Nephron (organoid): ENCODE measurements at regions not wholly inside any gene's neighbourhood (a gene's known extent, or its start where the extent isn't known, plus 50 kb on each side); places are given as distances from the start of the nearest gene placed in this dataset.

Experiments
- H3K27ac Mint-ChIP-seq, 3 experiments: 2 replicates each; pipeline ENCODE4 v1.8.0; 2020; ENCODE audit warnings: mixed read lengths in 3 of 3, mild to moderate bottlenecking in 2 of 3, moderate library complexity in 1 of 3
- H3K27me3 Mint-ChIP-seq: 2 replicates; pipeline ENCODE4 v1.8.0; 2021; ENCODE audit warnings: low read depth, mild to moderate bottlenecking, moderate library complexity, mixed read lengths
- H3K36me3 Mint-ChIP-seq: 2 replicates; pipeline ENCODE4 v1.8.0; 2020; ENCODE audit warnings: low read depth, mixed read lengths
- H3K4me1 Mint-ChIP-seq: 2 replicates; pipeline ENCODE4 v1.8.0; 2020; ENCODE audit warnings: mixed read lengths
- H3K4me3 Mint-ChIP-seq, 3 experiments: 2 replicates each; pipeline ENCODE4 v1.8.0; 2020; ENCODE audit warnings: mild to moderate bottlenecking in 3 of 3, mixed read lengths in 3 of 3, moderate library complexity in 2 of 3
- H3K9me3 Mint-ChIP-seq: 2 replicates; pipeline ENCODE4 v1.8.0; 2020; ENCODE audit warnings: mixed read lengths
- TF ChIP-seq, protein P1 (sequence below), 3 experiments: fragments of 200-600 bp; sonication (generic); IDR thresholded peaks; one replicate each; pipeline ENCODE4 v1.5.0; 2021; ENCODE audit warnings: antibody characterized with exemption in 3 of 3; ENCODE audit not compliant: unreplicated experiment in 3 of 3

DNA sequence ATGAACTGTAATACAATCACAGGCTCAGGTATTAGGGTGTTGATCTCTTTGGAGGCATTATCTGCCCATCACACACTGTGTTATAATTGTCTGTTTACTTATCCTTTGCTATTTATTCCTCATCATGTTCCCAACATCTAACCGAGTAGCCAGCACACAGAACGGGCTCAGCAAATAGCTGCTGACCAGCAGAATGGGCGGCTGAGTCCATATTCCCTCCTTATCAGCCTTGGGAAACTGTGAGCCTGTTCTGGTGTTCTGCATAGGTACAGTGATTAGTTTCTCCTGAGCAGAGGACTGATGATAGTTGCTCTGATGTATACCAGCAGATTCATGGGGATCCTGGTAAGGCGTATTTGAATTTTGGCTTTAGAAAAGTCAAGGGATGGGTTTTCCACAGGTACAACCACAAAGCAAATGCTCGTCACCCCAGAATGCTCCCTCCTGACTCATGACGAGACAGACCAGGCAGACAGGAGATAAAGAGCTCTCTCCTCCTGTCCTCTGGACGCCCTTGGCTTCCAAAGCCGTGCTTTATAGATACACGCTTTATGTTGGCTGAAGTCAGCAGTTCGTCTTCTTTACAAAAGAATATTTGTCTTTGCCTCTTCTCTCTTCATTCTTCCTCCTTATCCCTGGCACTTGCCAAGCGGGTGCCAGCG, 166.7 kb downstream of the TTLL2 start:
- H3K27me3 Mint-ChIP-seq = peaks cover 15% of the 10 kb centered on the region
- peaks cover 57% of the 10 kb centered on the region for H3K4me1 Mint-ChIP-seq
- H3K4me3 Mint-ChIP-seq = no peak overlapping the region

DNA sequence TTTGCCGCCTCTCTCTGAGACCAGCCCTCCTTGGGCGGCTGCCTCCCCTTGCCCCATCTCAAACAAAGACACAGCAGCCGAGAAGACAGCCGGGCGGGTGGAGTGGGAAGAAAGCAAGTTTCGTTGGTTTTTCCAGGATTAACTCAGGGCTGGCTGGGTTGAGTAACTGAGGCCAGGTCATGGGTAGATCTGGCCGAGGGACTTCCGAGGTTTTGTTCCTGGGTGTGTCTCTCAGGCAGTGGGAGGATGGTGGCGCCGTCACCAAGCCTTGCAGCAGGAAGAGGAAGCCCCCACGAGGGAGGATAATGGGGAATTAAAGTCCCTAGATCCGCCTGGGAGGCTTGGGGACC, 167.2 kb downstream of the TTLL2 start:
- Mint-ChIP-seq H3K4me1 (peaks cover 59% of the 10 kb centered on the region), H3K27ac (peak overlapping the region in 2 of 3 experiments; percentile 91 to 92), H3K9me3 (no peaks in the 10 kb centered on the region), H3K4me3 (no peak overlapping the region), H3K27me3 (peaks cover 15% of the 10 kb centered on the region), H3K36me3 (peaks cover 3% of the 10 kb centered on the region)
- TF ChIP-seq, protein P1, sequence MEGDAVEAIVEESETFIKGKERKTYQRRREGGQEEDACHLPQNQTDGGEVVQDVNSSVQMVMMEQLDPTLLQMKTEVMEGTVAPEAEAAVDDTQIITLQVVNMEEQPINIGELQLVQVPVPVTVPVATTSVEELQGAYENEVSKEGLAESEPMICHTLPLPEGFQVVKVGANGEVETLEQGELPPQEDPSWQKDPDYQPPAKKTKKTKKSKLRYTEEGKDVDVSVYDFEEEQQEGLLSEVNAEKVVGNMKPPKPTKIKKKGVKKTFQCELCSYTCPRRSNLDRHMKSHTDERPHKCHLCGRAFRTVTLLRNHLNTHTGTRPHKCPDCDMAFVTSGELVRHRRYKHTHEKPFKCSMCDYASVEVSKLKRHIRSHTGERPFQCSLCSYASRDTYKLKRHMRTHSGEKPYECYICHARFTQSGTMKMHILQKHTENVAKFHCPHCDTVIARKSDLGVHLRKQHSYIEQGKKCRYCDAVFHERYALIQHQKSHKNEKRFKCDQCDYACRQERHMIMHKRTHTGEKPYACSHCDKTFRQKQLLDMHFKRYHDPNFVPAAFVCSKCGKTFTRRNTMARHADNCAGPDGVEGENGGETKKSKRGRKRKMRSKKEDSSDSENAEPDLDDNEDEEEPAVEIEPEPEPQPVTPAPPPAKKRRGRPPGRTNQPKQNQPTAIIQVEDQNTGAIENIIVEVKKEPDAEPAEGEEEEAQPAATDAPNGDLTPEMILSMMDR (IDR thresholded peaks at IDR 0.05; ENCODE audit: unreplicated experiment in 3 of 3) = no peak

More for the DNA sequence above, 166.7 kb downstream of the TTLL2 start:
- peak overlapping the region in 2 of 3 experiments; percentile 91 to 92 for H3K27ac Mint-ChIP-seq
- no peaks in the 10 kb centered on the region for H3K9me3 Mint-ChIP-seq
- TF ChIP-seq, protein P1 (IDR thresholded peaks at IDR 0.05; ENCODE audit: unreplicated experiment in 3 of 3) = no peak
- H3K36me3 Mint-ChIP-seq = peaks cover 3% of the 10 kb centered on the region

DNA sequence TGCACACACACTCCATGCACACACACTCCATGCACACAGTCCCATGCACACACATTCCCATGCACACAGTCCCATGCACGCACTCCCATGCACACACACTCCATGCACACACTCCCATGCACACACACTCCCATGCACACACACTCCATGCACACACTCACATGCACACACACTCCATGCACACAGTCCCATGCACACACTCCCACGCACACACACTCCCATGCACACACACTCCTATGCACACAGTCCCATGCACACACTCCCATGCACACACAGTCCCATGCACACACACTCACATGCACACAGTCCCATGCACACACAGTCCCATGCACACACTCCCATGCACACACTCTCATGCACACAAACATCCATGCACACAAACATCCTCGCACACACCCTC, 168.4 kb downstream of the TTLL2 start:
- Mint-ChIP-seq H3K4me1 (peaks cover 53% of the 10 kb centered on the region), H3K27me3 (peaks cover 12% of the 10 kb centered on the region)

DNA sequence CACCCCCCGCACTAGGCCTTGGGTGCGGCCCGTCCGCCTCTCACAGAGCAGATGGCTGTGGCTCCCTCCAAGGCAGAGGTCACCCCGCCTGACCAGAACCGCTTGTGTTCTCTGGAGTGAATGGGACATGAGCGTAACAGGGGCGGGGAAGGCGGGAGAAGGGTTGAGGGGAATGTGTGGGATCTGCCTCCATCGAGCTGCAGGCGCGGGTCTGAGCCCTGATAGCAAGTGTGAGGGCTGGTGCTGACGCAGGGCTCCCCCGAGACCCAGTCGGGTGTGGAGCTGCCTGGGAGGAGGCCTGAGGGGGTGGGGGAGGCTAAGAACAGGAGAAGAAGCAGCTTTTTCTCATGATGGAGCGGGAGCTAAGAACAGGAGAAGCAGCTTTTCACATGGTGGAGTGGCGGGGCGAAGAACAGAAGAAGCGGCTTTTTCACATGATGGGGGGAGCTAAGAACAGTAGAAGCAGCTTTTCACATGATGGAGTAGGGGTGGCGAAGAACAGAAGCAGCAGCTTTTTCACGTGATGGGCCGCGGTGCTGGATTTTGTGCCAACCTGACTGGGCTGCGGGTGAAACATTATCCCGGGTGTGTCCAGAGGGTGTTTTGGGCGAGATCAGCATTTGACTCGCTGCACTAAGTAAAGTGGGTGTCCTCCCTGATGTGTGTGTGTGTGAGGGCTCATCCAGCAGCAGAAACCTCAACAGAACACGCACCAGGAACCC, 169.3 kb downstream of the TTLL2 start:
- peaks cover 3% of the 10 kb centered on the region for H3K36me3 Mint-ChIP-seq
- peak overlapping the region; percentile 3 to 31 (median 20) for H3K4me3 Mint-ChIP-seq
- peaks cover 51% of the 10 kb centered on the region for H3K4me1 Mint-ChIP-seq
- no peaks in the 10 kb centered on the region for H3K9me3 Mint-ChIP-seq
- peak overlapping the region; percentile 81 to 96 (median 83) for H3K27ac Mint-ChIP-seq
- peaks cover 9% of the 10 kb centered on the region for H3K27me3 Mint-ChIP-seq
- TF ChIP-seq, protein P1 (IDR thresholded peaks at IDR 0.05; ENCODE audit: unreplicated experiment in 3 of 3) = no peak

More for the DNA sequence above, 168.4 kb downstream of the TTLL2 start:
- Mint-ChIP-seq H3K36me3 (peaks cover 3% of the 10 kb centered on the region), H3K27ac (peak overlapping the region in 2 of 3 experiments; percentile 81 to 96), H3K9me3 (no peaks in the 10 kb centered on the region), H3K4me3 (peak overlapping the region in 1 of 3 experiments; percentile 1)
- TF ChIP-seq, protein P1 (IDR thresholded peaks at IDR 0.05; ENCODE audit: unreplicated experiment in 3 of 3) = no peak

DNA sequence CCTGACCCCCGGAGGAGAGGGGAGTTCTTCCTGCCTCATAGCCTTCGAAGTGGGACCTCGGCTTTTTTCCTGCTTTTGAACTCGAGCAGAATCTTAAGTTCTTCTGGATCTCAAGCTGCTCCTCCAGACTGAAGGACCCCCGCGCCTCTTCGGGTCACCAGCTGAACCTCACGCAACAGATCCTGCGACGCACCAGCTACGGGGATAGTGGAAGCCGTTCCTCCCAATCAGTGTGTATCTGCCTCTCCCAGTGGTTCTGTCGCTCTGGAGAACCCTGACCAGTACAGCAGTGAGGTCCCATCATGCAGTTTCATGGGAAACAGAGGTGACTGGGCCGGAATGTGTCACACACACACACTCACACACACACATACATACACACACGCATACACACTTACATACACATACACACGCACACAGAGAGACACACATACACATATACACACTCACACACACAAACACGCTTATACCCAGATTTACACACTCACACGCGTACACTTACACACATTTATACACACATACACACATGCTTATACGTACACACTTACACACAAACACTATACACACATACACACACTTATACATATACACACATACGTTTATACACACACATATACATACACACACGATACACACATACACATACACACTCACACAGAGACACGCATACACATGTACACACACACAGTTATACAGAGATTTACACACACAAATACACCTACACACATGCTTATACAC, 170.0 kb downstream of the TTLL2 start:
- Mint-ChIP-seq H3K9me3 (no peaks in the 10 kb centered on the region), H3K4me3 (no peak overlapping the region), H3K27me3 (peaks cover 9% of the 10 kb centered on the region), H3K36me3 (peaks cover 3% of the 10 kb centered on the region), H3K27ac (peak overlapping the region; percentile 26 to 81 (median 60)), H3K4me1 (peaks cover 51% of the 10 kb centered on the region)
- TF ChIP-seq, protein P1 (IDR thresholded peaks at IDR 0.05; ENCODE audit: unreplicated experiment in 3 of 3) = no peak
